B cell (primary cell): ENCODE measurements at regions not wholly inside any gene's neighbourhood (a gene's known extent, or its start where the extent isn't known, plus 50 kb on each side); places are given as distances from the start of the nearest gene placed in this dataset.

Source experiments
- EZH2 ChIP-seq: IDR thresholded peaks from 2 replicates; pipeline ENCODE4 v1.6.1; 2012; ENCODE audit warnings: borderline replicate concordance, low read depth, mild to moderate bottlenecking, moderate library complexity, low read length; ENCODE audit not compliant: insufficient read depth, poor library complexity, severe bottlenecking
- TF ChIP-seq, protein P1 (sequence below): fragments of 200-600 bp; IDR thresholded peaks from one replicate; pipeline ENCODE4 v1.8.0; 2022; ENCODE audit warnings: antibody characterized with exemption, mild to moderate bottlenecking

DNA sequence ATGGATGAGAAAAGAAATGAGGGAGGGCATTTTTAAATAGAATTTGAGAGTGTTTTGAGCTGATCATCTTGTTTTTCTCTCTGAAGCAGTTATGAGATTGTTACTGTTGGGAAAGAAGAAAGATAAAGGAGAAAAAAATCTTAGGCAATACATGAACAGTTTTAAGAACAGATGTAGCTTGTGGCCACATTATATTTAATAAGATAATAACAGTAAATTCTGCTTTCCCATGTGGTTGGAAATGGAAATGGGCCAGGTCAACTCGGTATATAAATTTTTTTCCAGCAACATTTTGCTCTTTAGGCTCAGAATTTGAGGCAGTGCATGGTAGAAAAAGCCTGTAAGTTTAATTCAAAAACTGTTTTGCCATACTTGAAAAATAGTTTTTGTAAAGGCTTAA lies 118.7 kb downstream of the POSTN start:
- TF ChIP-seq, protein P1, sequence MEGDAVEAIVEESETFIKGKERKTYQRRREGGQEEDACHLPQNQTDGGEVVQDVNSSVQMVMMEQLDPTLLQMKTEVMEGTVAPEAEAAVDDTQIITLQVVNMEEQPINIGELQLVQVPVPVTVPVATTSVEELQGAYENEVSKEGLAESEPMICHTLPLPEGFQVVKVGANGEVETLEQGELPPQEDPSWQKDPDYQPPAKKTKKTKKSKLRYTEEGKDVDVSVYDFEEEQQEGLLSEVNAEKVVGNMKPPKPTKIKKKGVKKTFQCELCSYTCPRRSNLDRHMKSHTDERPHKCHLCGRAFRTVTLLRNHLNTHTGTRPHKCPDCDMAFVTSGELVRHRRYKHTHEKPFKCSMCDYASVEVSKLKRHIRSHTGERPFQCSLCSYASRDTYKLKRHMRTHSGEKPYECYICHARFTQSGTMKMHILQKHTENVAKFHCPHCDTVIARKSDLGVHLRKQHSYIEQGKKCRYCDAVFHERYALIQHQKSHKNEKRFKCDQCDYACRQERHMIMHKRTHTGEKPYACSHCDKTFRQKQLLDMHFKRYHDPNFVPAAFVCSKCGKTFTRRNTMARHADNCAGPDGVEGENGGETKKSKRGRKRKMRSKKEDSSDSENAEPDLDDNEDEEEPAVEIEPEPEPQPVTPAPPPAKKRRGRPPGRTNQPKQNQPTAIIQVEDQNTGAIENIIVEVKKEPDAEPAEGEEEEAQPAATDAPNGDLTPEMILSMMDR, result no peak
- TF ChIP-seq EZH2, result no peak
